HG02798 (cell line): ENCODE measurements at regions not wholly inside any gene's neighbourhood (a gene's known extent, or its start where the extent isn't known, plus 50 kb on each side); places are given as distances from the start of the nearest gene placed in this dataset.
"Not testable (repeated sequence)": the region's sequence is repeated elsewhere in the genome, so short reads cannot be mapped to it uniquely, and the experiment has no call there.

ENCODE experiments used
- ATAC-seq: cut with Tn5 transposase; IDR thresholded peaks from one replicate; pipeline ENCODE4 v1.9.1; 2021; ENCODE audit warnings: mild to moderate bottlenecking; ENCODE audit not compliant: unreplicated experiment, poor library complexity

DNA sequence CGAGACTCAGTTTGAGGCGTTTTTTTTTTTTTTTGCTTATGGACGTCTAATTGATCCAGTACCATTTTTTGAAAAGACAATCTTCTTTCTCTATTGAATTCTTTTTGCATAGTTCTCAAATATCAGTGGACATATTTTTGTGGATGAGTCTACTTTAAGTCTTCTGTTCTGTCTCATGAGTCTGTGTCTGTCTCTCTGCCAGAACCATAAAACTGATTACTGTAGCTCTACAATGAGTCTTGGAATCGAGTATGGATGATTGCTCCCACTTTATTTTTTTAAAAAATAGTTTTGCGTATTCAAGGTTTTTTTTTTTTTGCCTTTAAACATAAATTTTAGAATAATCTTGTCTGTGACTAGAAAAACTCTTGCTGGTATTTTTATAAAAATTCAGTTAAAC lies 323.5 kb downstream of the ZNF326 start:
- no peak for ATAC-seq

DNA sequence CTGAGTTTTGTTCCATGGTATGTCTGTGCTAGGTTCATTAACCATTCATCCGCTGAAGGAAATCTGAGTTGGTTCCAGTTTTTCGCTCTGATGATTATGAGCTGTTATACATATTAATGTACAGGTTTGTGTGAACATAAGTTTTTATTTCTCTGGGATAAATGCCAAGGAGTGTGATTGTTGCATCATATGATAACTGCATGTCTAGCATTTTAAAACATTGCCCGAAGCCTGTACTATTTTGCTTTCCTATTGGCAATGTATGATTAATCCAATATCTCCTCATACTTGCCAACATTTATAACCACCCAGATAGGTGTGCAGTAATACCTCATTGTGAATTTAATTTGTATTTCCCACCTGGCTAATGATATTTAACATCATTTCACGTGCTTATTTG lies 322.7 kb downstream of the ZNF326 start:
- ATAC-seq, result no peak

DNA sequence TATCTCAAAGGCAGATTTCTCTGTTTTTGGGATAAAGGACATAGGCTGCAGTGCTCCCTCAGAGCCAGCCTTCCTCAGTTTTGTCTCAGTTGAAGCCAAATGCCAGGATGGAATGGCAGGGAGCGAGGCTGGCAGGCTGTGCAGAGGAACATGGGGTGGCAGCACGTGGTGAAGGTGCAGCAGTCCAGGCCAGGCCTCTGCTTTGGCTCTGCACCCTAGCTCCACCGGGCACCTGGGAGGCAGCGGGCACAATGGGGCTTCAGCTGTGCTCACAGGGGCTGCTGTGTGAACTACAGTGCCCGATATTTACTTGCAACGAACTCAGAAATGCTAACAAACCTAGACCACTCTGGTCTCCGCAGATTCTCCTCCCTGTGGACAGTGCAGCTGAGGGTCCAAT lies 319.6 kb downstream of the ZNF326 start:
- no peak for ATAC-seq

DNA sequence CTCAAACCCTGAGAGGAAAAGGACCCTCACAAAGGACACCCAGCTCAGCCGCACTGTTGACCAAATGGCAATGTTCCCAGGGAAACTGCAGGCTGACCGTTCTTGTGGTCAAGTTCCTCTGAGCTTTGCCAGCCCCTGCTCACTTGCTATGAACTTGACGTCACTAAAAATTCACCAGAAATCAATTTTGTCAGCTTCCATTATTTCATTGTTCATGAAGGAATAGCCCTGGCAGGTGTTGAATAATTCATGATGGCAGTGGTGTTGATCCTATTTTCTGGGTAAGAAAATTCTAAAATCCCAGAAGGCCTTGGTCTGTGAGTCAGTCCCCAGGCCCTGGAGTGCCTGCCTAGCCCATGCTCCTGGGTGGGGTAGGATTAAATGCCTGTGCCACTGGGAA lies 318.9 kb downstream of the ZNF326 start:
- no peak for ATAC-seq

DNA sequence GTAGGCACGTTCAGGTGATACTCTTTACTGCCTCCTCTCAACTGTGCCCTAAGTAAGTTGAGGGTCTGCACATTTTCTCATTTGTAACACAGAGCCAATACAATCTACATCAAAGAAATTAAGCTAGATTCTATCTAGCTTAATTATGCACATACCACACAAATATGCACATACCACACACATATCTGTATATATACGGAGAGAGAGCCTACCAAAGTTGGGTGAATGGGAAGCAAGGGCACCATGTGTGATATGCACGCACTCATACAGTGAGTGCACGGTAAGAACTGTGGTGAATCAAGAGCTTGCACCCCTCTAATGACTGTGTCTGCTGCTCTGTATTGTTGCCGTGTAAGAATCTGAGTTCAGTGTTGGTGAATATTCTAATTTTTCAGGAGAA lies 314.9 kb downstream of the ZNF326 start:
- ATAC-seq, result no peak

DNA sequence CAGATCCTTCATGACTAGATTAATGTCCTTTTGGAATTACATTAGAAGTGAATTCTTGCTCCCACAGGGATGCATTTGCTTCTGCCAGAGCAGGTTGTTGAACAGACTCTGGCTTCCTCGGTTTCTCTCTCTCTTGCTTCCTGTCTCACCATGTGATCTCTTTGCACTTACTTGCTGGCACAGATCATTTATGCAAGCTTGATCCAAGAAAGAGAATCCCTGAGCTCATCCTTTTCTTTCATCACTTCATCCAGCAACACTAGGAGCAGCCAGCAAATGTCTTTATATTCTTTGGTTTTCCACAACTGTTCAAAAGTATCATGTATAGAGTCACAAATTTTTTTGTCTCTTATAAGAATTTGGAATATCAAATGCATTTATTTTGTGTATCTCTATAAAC lies 313.5 kb downstream of the ZNF326 start:
- ATAC-seq, result no peak

DNA sequence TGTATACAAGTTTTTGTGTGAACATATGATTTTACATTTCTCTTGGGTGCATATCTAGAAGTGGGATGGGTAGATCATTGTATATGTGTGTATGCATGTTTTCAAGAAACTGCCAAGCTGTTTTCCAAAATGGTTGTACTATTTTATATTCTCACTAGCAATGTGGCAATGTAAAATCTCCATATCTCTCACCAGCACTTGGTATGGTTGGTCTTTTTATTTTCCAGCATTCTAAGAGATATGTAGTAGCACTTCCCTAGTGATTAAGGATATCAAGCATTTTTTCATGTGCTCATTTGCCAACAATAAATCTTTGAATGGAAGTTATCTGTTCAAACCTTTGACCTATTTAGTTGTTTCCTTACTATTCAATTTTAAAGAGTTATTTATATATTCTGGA lies 310.7 kb downstream of the ZNF326 start:
- ATAC-seq, result no peak

DNA sequence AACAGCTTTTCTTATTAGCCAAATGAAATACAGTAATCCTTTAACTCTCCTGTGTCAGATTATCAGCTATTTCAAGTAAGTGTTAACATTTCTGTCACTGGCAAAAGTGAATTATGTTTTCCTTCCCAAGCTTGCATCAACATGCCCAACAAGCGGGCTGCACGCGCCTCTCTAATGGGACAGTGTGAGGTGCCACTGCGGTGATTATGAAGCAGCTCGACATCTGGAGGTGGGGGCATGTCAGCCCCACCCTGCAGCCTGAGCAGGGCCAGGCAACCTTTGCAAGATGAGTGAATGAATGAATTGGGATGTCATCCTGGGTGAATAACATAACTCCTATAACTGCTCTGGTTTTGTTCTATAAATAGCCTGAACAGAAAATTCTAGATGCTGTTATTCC lies 301.4 kb downstream of the ZNF326 start:
- no peak for ATAC-seq

DNA sequence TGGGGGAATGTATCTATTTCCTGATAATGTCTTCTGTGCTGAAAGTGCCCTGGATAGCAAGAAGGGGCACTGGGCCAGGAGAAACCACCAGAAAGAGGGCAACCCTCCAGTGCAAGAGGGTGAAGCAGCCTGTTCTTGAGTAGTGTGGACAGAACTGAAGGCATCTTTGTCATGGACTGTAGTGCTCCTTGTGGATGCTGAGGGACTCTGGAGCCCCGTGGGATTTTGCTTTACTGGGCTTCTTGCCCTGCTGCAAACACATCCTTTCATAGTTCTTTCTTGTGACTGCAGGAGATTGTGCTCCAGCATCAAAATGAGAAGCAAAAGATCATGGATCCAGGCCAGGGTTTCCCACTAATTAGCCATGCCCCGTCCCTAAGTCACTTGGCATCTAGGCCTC lies 300.6 kb downstream of the ZNF326 start:
- ATAC-seq, result no peak

DNA sequence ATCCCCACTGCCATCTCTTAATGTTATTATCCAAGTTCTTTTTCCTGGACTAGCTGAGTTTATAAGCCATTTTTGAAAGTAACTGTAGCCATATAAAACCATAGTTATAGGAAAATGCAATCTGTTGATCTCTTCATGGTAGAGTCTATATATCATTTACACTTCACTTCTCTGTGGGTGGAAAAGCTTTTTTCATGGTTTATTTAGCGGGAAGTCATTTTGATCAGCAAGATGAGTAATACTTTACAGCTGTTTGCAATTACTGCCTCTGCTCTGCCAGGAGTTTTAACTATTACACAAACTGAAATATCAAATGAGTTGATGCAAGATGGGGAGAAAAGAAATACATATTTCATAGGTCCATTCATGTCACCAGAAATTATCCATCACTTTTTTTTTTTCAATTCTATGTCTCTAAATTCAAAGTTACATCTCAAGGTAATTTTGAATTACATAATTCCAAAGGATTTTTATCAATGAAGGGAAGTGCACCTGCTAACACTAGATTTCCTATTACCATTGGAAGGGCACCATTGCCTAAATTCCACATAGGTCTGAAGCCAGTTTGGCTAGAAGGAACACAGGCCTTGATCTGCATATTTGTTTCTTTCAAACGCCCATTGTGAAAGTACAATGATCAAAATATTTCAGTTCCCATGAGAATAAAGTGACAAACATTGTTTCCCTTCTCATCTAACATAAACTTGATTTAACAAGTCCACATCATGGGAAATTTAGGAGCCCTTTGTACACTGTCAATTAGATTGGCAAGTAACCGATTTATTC lies 296.7 kb downstream of the ZNF326 start:
- ATAC-seq, result no peak

DNA sequence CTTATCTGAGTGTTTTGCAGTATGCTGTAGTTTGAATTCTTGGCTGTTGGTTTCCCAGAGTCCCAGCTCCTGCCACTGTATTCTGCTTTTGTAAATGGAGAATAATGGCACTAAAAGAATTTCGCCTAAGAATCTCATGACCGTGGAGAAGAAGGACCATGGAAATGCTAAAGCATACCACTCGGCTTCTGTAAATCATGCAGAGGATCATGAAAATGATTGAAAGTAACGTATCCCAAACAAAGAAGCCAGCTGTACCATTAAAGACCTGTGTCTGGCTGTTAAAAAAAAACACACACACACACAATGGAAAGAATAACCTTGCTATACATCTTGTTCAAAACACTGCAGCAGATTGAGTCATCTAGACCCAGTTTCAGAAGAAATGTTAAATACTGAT lies 287.9 kb downstream of the ZNF326 start:
- no peak for ATAC-seq

DNA sequence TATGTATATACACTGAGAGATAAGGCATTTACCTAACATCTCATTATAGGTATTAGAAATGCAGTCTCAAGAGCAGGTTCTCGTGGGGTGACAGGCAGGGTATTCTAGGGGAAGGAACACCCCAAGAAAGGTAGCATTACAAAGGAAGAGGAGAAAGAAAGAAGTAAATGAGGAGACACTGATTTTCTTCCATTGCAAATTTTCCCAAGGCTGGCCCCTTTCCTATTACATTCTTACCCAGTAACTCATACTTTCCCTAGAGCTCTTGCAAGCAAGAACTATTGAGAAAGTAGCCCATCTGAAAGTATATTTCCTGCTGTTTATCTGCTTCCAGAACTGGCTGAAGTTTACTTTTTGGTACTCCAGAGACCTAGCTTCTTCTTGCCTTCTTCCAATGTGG lies 287.0 kb downstream of the ZNF326 start:
- not testable (repeated sequence) for ATAC-seq

DNA sequence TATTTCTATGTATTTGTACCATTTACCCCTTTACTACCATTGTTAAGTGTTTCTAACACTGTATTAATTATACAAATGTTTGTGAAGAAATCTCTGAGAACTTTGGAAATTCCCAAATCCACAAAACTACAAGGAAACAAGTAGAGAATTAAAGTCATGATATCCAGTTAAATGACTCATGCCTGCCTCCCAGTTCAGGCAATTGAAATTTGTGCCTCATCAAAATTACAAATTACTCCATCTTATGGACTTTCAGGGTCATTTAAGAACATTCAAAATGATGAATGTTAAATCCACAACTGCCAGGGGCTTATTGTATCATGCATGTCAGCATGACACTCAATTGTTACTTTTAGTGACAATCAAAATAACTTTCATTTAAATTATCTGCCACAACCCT lies 282.4 kb downstream of the ZNF326 start:
- no peak for ATAC-seq

DNA sequence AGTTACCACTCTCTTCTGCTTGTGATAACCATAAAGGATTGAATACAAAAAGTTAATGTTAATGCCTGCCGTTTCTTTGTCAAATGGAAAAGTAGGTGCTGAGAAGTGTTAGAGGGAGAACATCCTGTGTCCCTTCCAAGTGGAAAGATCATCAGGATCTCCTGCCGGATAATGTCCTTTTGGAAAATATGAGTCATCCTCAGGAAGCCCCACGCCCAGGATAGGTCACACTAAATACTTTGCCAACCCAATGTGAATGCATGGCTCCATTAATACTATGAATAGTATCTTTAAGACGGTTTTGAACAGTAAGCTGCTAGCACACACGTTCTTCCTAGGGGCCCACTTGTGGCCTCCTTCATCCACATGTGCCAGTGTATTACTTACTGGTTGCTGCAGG lies 279.5 kb downstream of the ZNF326 start:
- no peak for ATAC-seq

DNA sequence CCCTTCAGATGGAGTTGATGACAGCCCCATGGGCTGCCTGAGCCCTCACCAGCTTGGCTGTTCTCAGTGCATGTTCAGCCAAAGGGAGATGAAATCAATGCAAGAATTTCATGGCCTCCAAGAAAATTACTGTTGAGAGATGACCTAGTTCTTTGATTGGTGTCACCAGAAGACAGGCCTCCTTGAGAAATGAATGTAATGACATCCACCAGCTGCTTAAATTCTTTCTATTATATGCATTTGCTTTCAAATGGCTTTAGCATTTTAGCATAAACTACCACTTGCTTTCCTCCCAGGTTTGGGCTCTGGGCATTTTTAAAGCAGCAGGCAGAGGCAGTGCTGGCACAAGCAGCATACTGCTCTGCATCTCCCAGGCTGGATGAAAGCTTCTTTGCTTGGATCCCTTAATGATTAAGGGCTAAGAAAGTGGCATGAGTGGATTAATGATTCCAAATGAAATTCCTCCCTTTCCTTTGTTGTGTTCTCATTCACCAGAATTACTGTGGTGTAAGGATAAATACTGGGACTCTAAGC lies 278.4 kb downstream of the ZNF326 start:
- no peak for ATAC-seq

DNA sequence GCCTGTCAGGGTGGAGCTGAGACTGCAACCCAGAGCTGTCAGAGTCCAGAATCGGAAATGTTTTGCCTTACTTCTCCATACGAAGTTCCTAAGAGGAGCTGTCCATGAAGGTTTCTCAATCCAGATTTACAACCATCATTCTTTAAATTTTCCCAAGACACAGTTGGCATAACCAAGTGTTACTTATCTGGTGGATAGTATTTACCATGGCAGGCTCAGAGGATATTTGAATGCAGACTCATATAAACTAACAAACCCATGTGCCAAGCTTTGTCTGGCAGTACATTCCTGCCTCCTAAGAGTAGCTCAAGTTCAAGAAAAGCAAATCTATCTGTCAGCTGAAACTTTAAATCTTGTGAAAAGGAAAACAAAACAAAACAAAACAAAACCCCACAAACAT lies 267.9 kb downstream of the ZNF326 start:
- no peak for ATAC-seq

DNA sequence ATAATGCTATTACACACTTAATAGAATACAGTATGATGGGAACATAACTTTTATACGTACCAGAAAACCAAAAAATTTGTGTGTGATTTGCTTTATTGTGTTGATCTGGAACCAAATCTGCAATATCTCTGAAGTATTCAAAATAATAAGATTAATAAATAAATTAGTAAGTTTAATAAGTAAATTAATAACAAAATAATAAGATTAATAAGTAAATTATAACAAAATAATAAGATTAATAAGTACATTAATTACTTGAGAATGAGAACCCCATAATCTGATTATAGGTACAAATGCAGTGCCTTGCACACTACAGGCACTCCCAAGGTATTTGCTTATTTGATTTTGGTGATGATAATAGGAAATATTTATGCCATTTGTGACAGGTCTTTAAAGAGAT lies 267.4 kb downstream of the ZNF326 start:
- ATAC-seq, result no peak

DNA sequence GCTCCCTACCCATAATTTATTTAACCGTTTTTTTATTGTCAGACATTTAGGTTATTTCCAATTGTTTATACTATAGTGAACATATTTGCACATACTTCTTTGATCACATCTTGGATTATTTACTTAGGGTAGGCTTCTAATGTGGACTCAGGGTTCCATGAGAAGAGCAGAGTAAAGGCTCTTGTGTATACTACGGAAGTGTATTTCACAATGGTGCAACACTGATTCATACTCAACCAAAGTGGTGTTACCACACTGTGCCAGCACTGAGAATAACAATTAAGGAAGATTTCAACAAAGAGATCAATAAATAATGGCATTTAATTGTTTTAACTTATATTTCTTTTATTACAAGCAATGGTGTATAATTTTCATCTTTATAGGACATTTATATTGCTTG lies 251.2 kb downstream of the ZNF326 start:
- no peak for ATAC-seq

DNA sequence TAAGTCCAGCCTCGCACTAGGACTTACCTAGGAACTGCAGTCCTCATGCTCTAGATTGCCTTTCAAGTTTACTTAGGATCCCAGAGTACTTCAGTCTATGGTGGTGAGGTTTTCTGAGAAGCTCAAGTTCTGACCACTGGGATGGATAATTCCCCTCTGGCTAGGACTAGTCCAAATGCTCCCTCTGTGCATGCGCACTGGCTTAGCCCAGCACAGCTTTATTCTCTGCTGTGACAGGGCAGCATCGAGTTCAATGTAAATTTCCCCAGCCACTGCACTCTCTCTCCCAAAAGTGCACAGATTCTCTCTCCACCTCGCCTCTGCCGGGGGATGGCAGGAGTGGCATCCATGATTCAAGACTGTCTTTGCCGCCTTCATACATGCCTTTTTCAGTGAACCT lies 241.6 kb downstream of the ZNF326 start:
- no peak for ATAC-seq

DNA sequence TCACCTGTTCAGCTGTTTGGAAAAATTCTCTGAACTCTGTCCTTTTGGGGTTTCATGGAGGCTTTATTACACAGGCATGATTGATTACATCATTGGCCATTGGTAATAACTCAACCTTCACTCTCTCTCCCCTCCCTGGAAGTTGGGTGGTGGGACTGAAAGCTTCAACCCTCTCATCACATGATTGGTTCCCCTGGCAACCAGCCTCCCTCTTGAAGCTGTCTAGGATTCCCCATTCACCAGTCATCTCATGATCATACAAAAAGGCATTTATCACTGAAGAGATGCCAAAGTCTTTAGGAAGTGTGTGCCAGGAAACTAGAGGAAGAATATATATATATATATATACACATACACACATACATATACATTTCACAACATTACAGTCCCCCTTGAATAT lies 228.5 kb downstream of the ZNF326 start:
- no peak for ATAC-seq

DNA sequence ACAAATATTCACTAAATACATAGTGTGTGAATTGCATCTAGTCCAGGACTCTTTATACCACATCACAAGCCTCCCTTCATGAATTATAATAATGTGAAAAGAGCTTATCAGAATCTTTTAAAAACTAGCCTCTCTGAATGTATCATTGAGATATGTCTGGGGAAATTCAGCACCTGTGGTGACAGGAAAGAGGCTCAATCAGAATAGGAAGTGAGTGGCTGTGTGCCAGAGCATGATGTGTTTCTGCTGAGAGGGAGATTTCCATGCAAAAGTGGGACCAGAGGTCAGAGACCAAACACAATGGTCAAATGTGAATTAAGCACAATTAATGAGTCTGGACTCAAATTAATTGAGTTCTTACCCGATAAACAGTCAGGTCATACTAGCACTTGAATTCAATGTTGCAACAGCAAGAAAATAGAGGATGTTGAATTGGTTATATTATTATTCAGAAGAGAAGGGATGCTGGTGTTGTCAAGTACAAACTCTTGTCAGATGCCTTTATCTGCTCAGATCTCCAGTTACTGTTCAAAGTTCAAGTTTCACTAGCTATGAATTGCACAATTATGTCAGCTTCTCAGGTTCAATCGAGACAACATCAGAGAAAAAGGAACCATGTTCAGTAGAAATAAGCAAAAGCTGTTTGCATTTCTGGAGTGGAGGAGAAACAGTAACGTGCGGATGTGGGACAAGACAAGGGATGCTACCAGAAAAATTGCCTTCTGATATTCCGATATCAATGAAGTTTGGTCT lies 226.2 kb downstream of the ZNF326 start:
- no peak for ATAC-seq

DNA sequence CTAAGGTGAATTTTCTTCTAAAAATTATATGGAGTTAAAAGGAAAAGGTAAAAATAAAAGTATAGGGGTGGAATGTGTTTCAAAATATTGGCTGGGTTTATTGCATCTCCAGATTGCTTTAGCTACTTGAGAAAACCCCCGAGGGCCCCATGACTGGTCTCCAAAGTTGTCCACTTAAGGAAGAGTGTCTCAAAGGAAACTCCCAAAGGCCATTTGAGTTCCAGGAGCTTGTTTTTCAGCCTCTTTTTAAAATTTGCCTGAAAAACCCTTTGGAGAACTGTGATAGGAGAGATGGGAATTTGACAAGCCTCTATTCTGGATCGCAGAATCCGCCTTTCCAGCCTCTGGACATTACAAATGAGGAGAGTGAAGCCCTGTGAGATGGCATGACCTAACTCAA lies 225.6 kb downstream of the ZNF326 start:
- ATAC-seq, result no peak
